Left lung (tissue), 4 donors: ENCODE measurements at regions not wholly inside any gene's neighbourhood (a gene's known extent, or its start where the extent isn't known, plus 50 kb on each side); places are given as distances from the start of the nearest gene placed in this dataset.
"Not testable (repeated sequence)": the region's sequence is repeated elsewhere in the genome, so short reads cannot be mapped to it uniquely, and the experiment has no call there.

ENCODE experiments used
- ATAC-seq: fragments of 200-7000 bp; cut with Tn5 transposase; one replicate; pipeline ENCODE4 v1.9.1; 2020; ENCODE audit warnings: moderate library complexity
- DNase-seq, 4 donors: peaks; one replicate each; pipeline ENCODE4 v3.0.0-alpha.2; 2013 to 2020
- H3K27ac ChIP-seq, 2 donors: fragments of 200-600 bp; sonication (generic) in 1 of 2; one replicate each; pipeline versions ENCODE4 v1.5.0 to v1.8.0; 2020 to 2021
- H3K27me3 ChIP-seq, 2 donors: fragments of 200-600 bp; sonication (generic) in 1 of 2; one replicate each; pipeline versions ENCODE4 v1.5.0 to v1.8.0; 2020 to 2021
- H3K36me3 ChIP-seq, 2 donors: fragments of 200-600 bp; sonication (generic) in 1 of 2; one replicate each; pipeline versions ENCODE4 v1.5.0 to v1.8.0; 2020 to 2021
- H3K4me1 ChIP-seq, 2 donors: fragments of 200-600 bp; one replicate each; pipeline ENCODE4 v1.8.0; 2021
- H3K4me3 ChIP-seq, 2 donors: fragments of 200-600 bp; sonication (generic) in 1 of 2; one replicate each; pipeline versions ENCODE4 v1.5.0 to v1.8.0; 2020 to 2021; ENCODE audit warnings: mild to moderate bottlenecking in 1 of 2
- H3K9me3 ChIP-seq, 2 donors: fragments of 200-600 bp; sonication (generic) in 1 of 2; one replicate each; pipeline versions ENCODE4 v1.5.0 to v1.8.0; 2020 to 2021
- CTCF ChIP-seq, 2 donors: fragments of 200-600 bp; sonication (generic) in 1 of 2; IDR thresholded peaks; one replicate each; pipeline versions ENCODE4 v1.5.0 to v1.8.0; 2021; ENCODE audit warnings: antibody characterized with exemption in 2 of 2
- intact Hi-C, 2 donors: fragments of 100-400 bp; cut with DNase I; formaldehyde crosslinking; loops; one replicate each; pipeline versions ENCODE4 v1.11.2 to v1.14.2; 2022
- donor health status: DM: no; HTN: yes; CAD: no.
- donor health status: DM: no; HTN: no; CAD: no.

GRCh38 chr5:99045871-99046270 is 117.1 kb upstream of the CHD1 start:
- DNase-seq: no peak
- Histone ChIP-seq H3K4me1 (peaks cover 0 to 3% of the 10 kb centered on the region in 2 donors), H3K27ac (no peak overlapping the region), H3K27me3 (no peaks in the 10 kb centered on the region), H3K36me3 (no peaks in the 10 kb centered on the region), H3K4me3 (no peak overlapping the region), H3K9me3 (no peaks in the 10 kb centered on the region)
- intact Hi-C loops: no loop called here
- ATAC-seq: no peak
- TF ChIP-seq CTCF (IDR thresholded peaks at IDR 0.05): no peak

GRCh38 chr5:99043257-99043656 is 114.5 kb upstream of the CHD1 start:
- H3K36me3 ChIP-seq, H3K4me1 ChIP-seq, H3K4me3 ChIP-seq, H3K27ac ChIP-seq, intact Hi-C loops, H3K27me3 ChIP-seq, DNase-seq, ATAC-seq, H3K9me3 ChIP-seq: not testable (repeated sequence)

GRCh38 chr5:99037668-99038067 is 108.9 kb upstream of the CHD1 start:
- Histone ChIP-seq H3K4me3 (no peak overlapping the region), H3K27me3 (no peaks in the 10 kb centered on the region), H3K27ac (no peak overlapping the region), H3K36me3 (no peaks in the 10 kb centered on the region), H3K4me1 (peaks cover 8 to 25% of the 10 kb centered on the region in 2 donors), H3K9me3 (no peaks in the 10 kb centered on the region)
- intact Hi-C loops: no loop called here
- peak; percentile 44 for ATAC-seq
- no peak for TF ChIP-seq CTCF (IDR thresholded peaks at IDR 0.05)
- peak in 1 of 4 donors; percentile 47 for DNase-seq

- intact Hi-C loops: no loop called here
- no peak overlapping the region for H3K27ac ChIP-seq
- no peak overlapping the region for H3K4me3 ChIP-seq
- peaks cover 9 to 36% of the 10 kb centered on the region in 2 donors for H3K4me1 ChIP-seq
- no peaks in the 10 kb centered on the region for H3K9me3 ChIP-seq
- DNase-seq (no peak), ATAC-seq (no peak)
- TF ChIP-seq CTCF (IDR thresholded peaks at IDR 0.05): no peak
- no peaks in the 10 kb centered on the region for H3K36me3 ChIP-seq
- H3K27me3 ChIP-seq: no peaks in the 10 kb centered on the region
Measured at GRCh38 chr5:99035942-99036341, 107.1 kb upstream of the CHD1 start.

- TF ChIP-seq CTCF (IDR thresholded peaks at IDR 0.05): no peak
- peaks cover 9 to 48% of the 10 kb centered on the region in 2 donors for H3K4me1 ChIP-seq
- H3K9me3 ChIP-seq: no peaks in the 10 kb centered on the region
- intact Hi-C loops: loop anchor here in 1 of 2 donors (5.0 kb wide), 1 partner anchor 127 kb away; no protein-coding TSS in a partner anchor
- ATAC-seq (no peak), DNase-seq (no peak)
- H3K4me3 ChIP-seq: no peak overlapping the region
- peak overlapping the region in 1 of 2 donors; percentile 73 for H3K27ac ChIP-seq
- H3K36me3 ChIP-seq: no peaks in the 10 kb centered on the region
- H3K27me3 ChIP-seq: no peaks in the 10 kb centered on the region
Measured at GRCh38 chr5:99034336-99034735, 105.5 kb upstream of the CHD1 start.
